Prostate gland (tissue), 2 donors: ENCODE measurements at regions not wholly inside any gene's neighbourhood (a gene's known extent, or its start where the extent isn't known, plus 50 kb on each side); places are given as distances from the start of the nearest gene placed in this dataset.

Experiments
- DNase-seq: peaks from one replicate; pipeline ENCODE4 v3.0.0-alpha.2; 2019; ENCODE audit warnings: low spot score
- H3K27ac ChIP-seq, 2 donors: fragments of 200-600 bp; sonication (generic); 2 replicates each; pipeline ENCODE4 v1.5.1; 2017 to 2019
- H3K27me3 ChIP-seq: fragments of 200-600 bp; sonication (generic); replicated peaks from 2 replicates; pipeline ENCODE4 v1.5.1; 2019; ENCODE audit not compliant: insufficient read depth
- H3K36me3 ChIP-seq, 2 donors: fragments of 200-600 bp; sonication (generic); 1 replicate in 1 of 2; 2 replicates in 1 of 2; pipeline versions ENCODE4 v1.5.1 to v1.8.1; 2017 to 2019
- H3K4me1 ChIP-seq: fragments of 200-600 bp; sonication (generic); replicated peaks from 2 replicates; pipeline ENCODE4 v1.5.1; 2019
- H3K4me3 ChIP-seq, 2 donors: fragments of 200-600 bp; sonication (generic); 2 replicates each; pipeline ENCODE4 v1.5.1; 2017 to 2019
- H3K9me3 ChIP-seq: fragments of 200-600 bp; sonication (generic); 2 replicates; pipeline ENCODE4 v1.5.1; 2017
- CTCF ChIP-seq, 4 experiments: fragments of 200-600 bp in 2 of 4; fragments of 450-650 bp in 2 of 4; sonication (generic) in 2 of 4; IDR thresholded peaks; 1 replicate in 3 of 4; 2 replicates in 1 of 4; pipeline ENCODE4 v1.5.1; 2016 to 2019; ENCODE audit warnings: antibody characterized with exemption in 4 of 4, mild to moderate bottlenecking in 2 of 4, moderate library complexity in 2 of 4
- POLR2A ChIP-seq: fragments of 450-650 bp; IDR thresholded peaks from one replicate; pipeline ENCODE4 v1.6.1; 2016; ENCODE audit warnings: antibody characterized with exemption, mild to moderate bottlenecking
- POLR2AphosphoS5 ChIP-seq: sonication (generic); formaldehyde crosslinking; IDR thresholded peaks from one replicate; pipeline ENCODE4 v1.6.1; 2017; ENCODE audit warnings: antibody characterized with exemption
- WGBS: methylation state at CpG from one replicate; pipeline ENCODE4 v1.1.5; 2018; 5-methylcytosine and 5-hydroxymethylcytosine counted together
- intact Hi-C: fragments of 100-400 bp; cut with DNase I; formaldehyde crosslinking; loops from one replicate; pipeline ENCODE4 v1.14.2; 2022

GRCh38 chr14:22452330-22452729 lies 136.7 kb downstream of the DAD1 start:
- TF ChIP-seq POLR2AphosphoS5: no peak
- TF ChIP-seq CTCF (IDR thresholded peaks at IDR 0.05): no peak
- no peak for TF ChIP-seq POLR2A
- H3K27ac ChIP-seq: no peak overlapping the region
- intact Hi-C loops: no loop called here
- H3K9me3 ChIP-seq: no peaks in the 10 kb centered on the region
- WGBS: 87% methylated on average over 4 of the region's 4 CpGs
- no peaks in the 10 kb centered on the region for H3K4me1 ChIP-seq
- DNase-seq: no peak
- H3K27me3 ChIP-seq: no peaks in the 10 kb centered on the region
- H3K36me3 ChIP-seq: no peaks in the 10 kb centered on the region
- H3K4me3 ChIP-seq: no peak overlapping the region

GRCh38 chr14:22450266-22450665 lies 138.8 kb downstream of the DAD1 start:
- TF ChIP-seq CTCF (IDR thresholded peaks at IDR 0.05) (no peak), POLR2AphosphoS5 (no peak), POLR2A (no peak)

DNA sequence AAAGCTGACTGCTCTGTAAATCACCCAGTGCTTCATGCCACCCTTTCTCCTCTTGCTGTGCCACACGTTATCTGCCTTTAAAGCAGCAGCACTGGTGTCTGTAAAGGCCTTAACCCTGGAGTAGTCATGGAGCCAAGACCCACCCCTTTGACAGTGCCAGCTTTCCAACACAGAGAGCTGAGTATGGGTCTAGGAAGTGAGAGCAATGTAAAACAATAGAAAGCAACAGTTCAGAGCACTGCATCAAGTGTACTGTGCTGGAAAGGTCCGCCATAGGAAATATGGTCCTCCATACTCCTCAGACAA lies 139.5 kb downstream of the DAD1 start:
- Histone ChIP-seq H3K36me3 (no peaks in the 10 kb centered on the region), H3K27me3 (no peaks in the 10 kb centered on the region), H3K4me1 (no peaks in the 10 kb centered on the region), H3K27ac (no peak overlapping the region), H3K9me3 (no peaks in the 10 kb centered on the region), H3K4me3 (no peak overlapping the region)
- 94% methylated on average over 2 of the region's 2 CpGs for WGBS
- no peak for TF ChIP-seq CTCF (IDR thresholded peaks at IDR 0.05)
- TF ChIP-seq POLR2AphosphoS5: no peak
- TF ChIP-seq POLR2A: no peak
- no peak for DNase-seq
- intact Hi-C loops: no loop called here

More at GRCh38 chr14:22450266-22450665, 138.8 kb downstream of the DAD1 start:
- WGBS: 75% methylated on average over 7 of the region's 7 CpGs
- Histone ChIP-seq H3K4me3 (no peak overlapping the region), H3K4me1 (no peaks in the 10 kb centered on the region), H3K27me3 (no peaks in the 10 kb centered on the region), H3K27ac (no peak overlapping the region), H3K9me3 (no peaks in the 10 kb centered on the region), H3K36me3 (no peaks in the 10 kb centered on the region)
- DNase-seq: no peak
- intact Hi-C loops: no loop called here

GRCh38 chr14:22448905-22449599 lies 140.0 kb downstream of the DAD1 start:
- no peak for DNase-seq
- TF ChIP-seq POLR2A (no peak), POLR2AphosphoS5 (no peak), CTCF (IDR thresholded peaks at IDR 0.05) (no peak)
- H3K27me3 ChIP-seq: no peaks in the 10 kb centered on the region
- H3K9me3 ChIP-seq: no peaks in the 10 kb centered on the region
- 75% methylated on average over 4 of the region's 4 CpGs for WGBS
- no peak overlapping the region for H3K4me3 ChIP-seq
- H3K27ac ChIP-seq: no peak overlapping the region
- intact Hi-C loops: no loop called here
- H3K4me1 ChIP-seq: no peaks in the 10 kb centered on the region
- no peaks in the 10 kb centered on the region for H3K36me3 ChIP-seq
